NOMO-1 (cell line): ENCODE measurements at regions not wholly inside any gene's neighbourhood (a gene's known extent, or its start where the extent isn't known, plus 50 kb on each side); places are given as distances from the start of the nearest gene placed in this dataset.
"Not testable (repeated sequence)": the region's sequence is repeated elsewhere in the genome, so short reads cannot be mapped to it uniquely, and the experiment has no call there.

Experiments used
- DNase-seq, 2 experiments: peaks; one replicate each; lab custom pipeline; 2025; ENCODE audit not compliant: unreplicated experiment in 2 of 2; lab: John Stamatoyannopoulos, UW

- DNase-seq = no peak
Observed at GRCh38 chr18:10322435-10322834, 132.0 kb upstream of the APCDD1 start.

GRCh38 chr18:10329101-10329500 lies 125.3 kb upstream of the APCDD1 start:
- DNase-seq = no peak

GRCh38 chr18:10330428-10330827 lies 124.0 kb upstream of the APCDD1 start:
- DNase-seq = no peak

- DNase-seq = no peak
Observed at GRCh38 chr18:10332452-10332851, 122.0 kb upstream of the APCDD1 start.

GRCh38 chr18:10336749-10337350 lies 117.6 kb upstream of the APCDD1 start:
- DNase-seq = no peak

GRCh38 chr18:10340821-10341220 lies 113.6 kb upstream of the APCDD1 start:
- DNase-seq = no peak

GRCh38 chr18:10343778-10344177 lies 110.7 kb upstream of the APCDD1 start:
- DNase-seq = no peak

- DNase-seq = no peak
Observed at GRCh38 chr18:10346749-10347415, 107.6 kb upstream of the APCDD1 start.

GRCh38 chr18:10349561-10349960 lies 104.9 kb upstream of the APCDD1 start:
- DNase-seq = no peak

- DNase-seq = no peak
Observed at GRCh38 chr18:10350661-10351060, 103.8 kb upstream of the APCDD1 start.

- no peak for DNase-seq
Observed at GRCh38 chr18:10351219-10351818, 103.1 kb upstream of the APCDD1 start.

GRCh38 chr18:10351858-10352257 lies 102.6 kb upstream of the APCDD1 start:
- DNase-seq = no peak

- no peak for DNase-seq
Observed at GRCh38 chr18:10352671-10353070, 101.8 kb upstream of the APCDD1 start.

- no peak for DNase-seq
Observed at GRCh38 chr18:10353791-10354190, 100.6 kb upstream of the APCDD1 start.

GRCh38 chr18:10354241-10354811 lies 100.1 kb upstream of the APCDD1 start:
- peak; percentile 3 to 36 for DNase-seq

GRCh38 chr18:10354890-10355289 lies 99.5 kb upstream of the APCDD1 start:
- DNase-seq = no peak

GRCh38 chr18:10356999-10357398 lies 97.4 kb upstream of the APCDD1 start:
- not testable (repeated sequence) for DNase-seq

GRCh38 chr18:10361660-10362059 lies 92.8 kb upstream of the APCDD1 start:
- no peak for DNase-seq

GRCh38 chr18:10365021-10365500 lies 89.4 kb upstream of the APCDD1 start:
- no peak for DNase-seq

- DNase-seq = no peak
Observed at GRCh38 chr18:10365901-10366300, 88.5 kb upstream of the APCDD1 start.

GRCh38 chr18:10367836-10368235 lies 86.6 kb upstream of the APCDD1 start:
- DNase-seq = no peak
